H9 (cell line): ENCODE measurements at regions not wholly inside any gene's neighbourhood (a gene's known extent, or its start where the extent isn't known, plus 50 kb on each side); places are given as distances from the start of the nearest gene placed in this dataset.
"Not testable (repeated sequence)": the region's sequence is repeated elsewhere in the genome, so short reads cannot be mapped to it uniquely, and the experiment has no call there.

Source experiments
- DNase-seq: peaks from one replicate; pipeline ENCODE4 v3.0.0-alpha.2; 2017
- H2AFZ ChIP-seq: one replicate; pipeline ENCODE4 v1.6.1; 2013; ENCODE audit warnings: mild to moderate bottlenecking, low read length, control low read depth, moderate library complexity
- H2AK5ac ChIP-seq: 2 replicates; pipeline ENCODE4 v1.6.1; 2013; ENCODE audit warnings: low read length, control low read depth, mixed read lengths; ENCODE audit not compliant: insufficient read length
- H2BK120ac ChIP-seq: one replicate; pipeline ENCODE4 v1.6.1; 2013; ENCODE audit warnings: low read depth, mild to moderate bottlenecking, low read length, control low read depth, inconsistent platforms; ENCODE audit not compliant: poor library complexity, severe bottlenecking
- H2BK12ac ChIP-seq: 2 replicates; pipeline ENCODE4 v1.6.1; 2013; ENCODE audit warnings: low read length, control low read depth, mixed read lengths, low read depth; ENCODE audit not compliant: insufficient read length
- H2BK15ac ChIP-seq: 2 replicates; pipeline ENCODE4 v1.6.1; 2013; ENCODE audit warnings: low read depth, low read length, control low read depth
- H2BK20ac ChIP-seq: one replicate; pipeline ENCODE4 v1.6.1; 2013; ENCODE audit warnings: low read depth, mild to moderate bottlenecking, low read length, control low read depth, inconsistent platforms; ENCODE audit not compliant: poor library complexity, severe bottlenecking
- H2BK5ac ChIP-seq: 2 replicates; pipeline ENCODE4 v1.6.1; 2013; ENCODE audit warnings: low read length, control low read depth, mixed read lengths; ENCODE audit not compliant: insufficient read length
- H3K14ac ChIP-seq: 2 replicates; pipeline ENCODE4 v1.6.1; 2013; ENCODE audit warnings: low read length, control low read depth; ENCODE audit not compliant: insufficient read depth
- H3K18ac ChIP-seq: 2 replicates; pipeline ENCODE4 v1.6.1; 2013; ENCODE audit warnings: low read depth, mild to moderate bottlenecking, mixed read lengths, low read length, control low read depth; ENCODE audit not compliant: insufficient read length
- H3K23ac ChIP-seq: 2 replicates; pipeline ENCODE4 v1.6.1; 2013; ENCODE audit warnings: low read length, control low read depth, mixed read lengths, low read depth; ENCODE audit not compliant: insufficient read length
- H3K23me2 ChIP-seq: 2 replicates; pipeline ENCODE4 v1.6.1; 2013; ENCODE audit warnings: low read depth, mild to moderate bottlenecking, mixed read lengths, low read length, control low read depth; ENCODE audit not compliant: insufficient read length, poor library complexity, severe bottlenecking
- H3K27ac ChIP-seq: 2 replicates; pipeline ENCODE4 v1.5.1; 2013; ENCODE audit warnings: low read length, control low read depth, mixed read lengths, low read depth; ENCODE audit not compliant: insufficient read length
- H3K27me3 ChIP-seq: 2 replicates; pipeline ENCODE4 v1.6.1; 2013; ENCODE audit warnings: low read length, control low read depth, inconsistent platforms; ENCODE audit not compliant: insufficient read depth
- H3K4ac ChIP-seq: 2 replicates; pipeline ENCODE4 v1.6.1; 2013; ENCODE audit warnings: low read depth, mild to moderate bottlenecking, control low read depth, inconsistent platforms, low read length, moderate library complexity
- H3K4me1 ChIP-seq: 2 replicates; pipeline ENCODE4 v1.6.1; 2013; ENCODE audit warnings: low read length, control low read depth, inconsistent platforms; ENCODE audit not compliant: insufficient read depth
- H3K4me2 ChIP-seq: 2 replicates; pipeline ENCODE4 v1.6.1; 2013; ENCODE audit warnings: low read length, control low read depth, mixed read lengths; ENCODE audit not compliant: insufficient read length, insufficient read depth
- H3K56ac ChIP-seq: 2 replicates; pipeline ENCODE4 v1.6.1; 2013; ENCODE audit warnings: low read depth, mild to moderate bottlenecking, mixed read lengths, low read length, control low read depth; ENCODE audit not compliant: insufficient read length
- H3K79me1 ChIP-seq: 2 replicates; pipeline ENCODE4 v1.6.1; 2013; ENCODE audit warnings: low read depth, mild to moderate bottlenecking, moderate library complexity, low read length, control low read depth, inconsistent platforms; ENCODE audit not compliant: insufficient read depth, poor library complexity, severe bottlenecking
- H3K79me2 ChIP-seq: 2 replicates; pipeline ENCODE4 v1.6.1; 2013; ENCODE audit warnings: low read length, control low read depth, inconsistent platforms; ENCODE audit not compliant: insufficient read depth
- H3K9ac ChIP-seq: 2 replicates; pipeline ENCODE4 v1.6.1; 2013; ENCODE audit warnings: low read length, control low read depth, mixed read lengths; ENCODE audit not compliant: insufficient read length; ENCODE audit errors: extremely low read depth
- H3K9me3 ChIP-seq: one replicate; pipeline ENCODE4 v1.6.1; 2013; ENCODE audit warnings: low read depth, low read length, inconsistent platforms; ENCODE audit not compliant: control insufficient read depth
- H3T11ph ChIP-seq: one replicate; pipeline ENCODE4 v1.6.1; 2013; ENCODE audit warnings: mild to moderate bottlenecking, low read length, control low read depth, inconsistent platforms
- H4K20me1 ChIP-seq: one replicate; pipeline ENCODE4 v1.6.1; 2013; ENCODE audit not compliant: control insufficient read depth, insufficient read length, insufficient read depth
- H4K5ac ChIP-seq: 2 replicates; pipeline ENCODE4 v1.6.1; 2013; ENCODE audit warnings: low read depth, mild to moderate bottlenecking, mixed read lengths, low read length, control low read depth; ENCODE audit not compliant: insufficient read length
- H4K8ac ChIP-seq: replicated peaks from 2 replicates; pipeline ENCODE4 v1.6.1; 2013; ENCODE audit warnings: low read length, control low read depth, mixed read lengths, low read depth; ENCODE audit not compliant: insufficient read length
- H4K91ac ChIP-seq: 2 replicates; pipeline ENCODE4 v1.6.1; 2013; ENCODE audit warnings: low read depth, mild to moderate bottlenecking, moderate library complexity, mixed read lengths, low read length, control low read depth; ENCODE audit not compliant: insufficient read length
- H3K27ac Mint-ChIP-seq, 3 experiments: 2 replicates in 2 of 3; 3 replicates in 1 of 3; pipeline ENCODE4 v1.8.0; 2020 to 2021; ENCODE audit warnings: mixed read lengths in 3 of 3, mild to moderate bottlenecking in 1 of 3, moderate library complexity in 1 of 3
- H3K27me3 Mint-ChIP-seq: 2 replicates; pipeline ENCODE4 v1.8.0; 2021; ENCODE audit warnings: low read depth, mild to moderate bottlenecking, moderate library complexity, mixed read lengths
- H3K36me3 Mint-ChIP-seq, 3 experiments: 2 replicates in 2 of 3; 3 replicates in 1 of 3; pipeline ENCODE4 v1.8.0; 2020 to 2021; ENCODE audit warnings: low read depth in 3 of 3, mixed read lengths in 3 of 3; ENCODE audit not compliant: insufficient read depth in 1 of 3
- H3K4me1 Mint-ChIP-seq, 2 experiments: 2 replicates each; pipeline ENCODE4 v1.8.0; 2020; ENCODE audit warnings: mixed read lengths in 2 of 2
- H3K4me3 Mint-ChIP-seq, 2 experiments: 2 replicates in 1 of 2; 3 replicates in 1 of 2; pipeline ENCODE4 v1.8.0; 2020 to 2021; ENCODE audit warnings: mild to moderate bottlenecking in 2 of 2, mixed read lengths in 2 of 2, moderate library complexity in 1 of 2
- H3K9me3 Mint-ChIP-seq, 2 experiments: 2 replicates in 1 of 2; 3 replicates in 1 of 2; pipeline ENCODE4 v1.8.0; 2020; ENCODE audit warnings: mild to moderate bottlenecking in 2 of 2, mixed read lengths in 2 of 2, moderate library complexity in 1 of 2
- CTCF ChIP-seq: fragments of 200-600 bp; sonication (generic); conservative IDR thresholded peaks from 3 replicates; pipeline ENCODE4 v1.8.0; 2021; ENCODE audit warnings: antibody characterized with exemption, mild to moderate bottlenecking
- WGBS: extraction: QIAGEN DNeasy Blood & Tissue Kit; methylation state at CpG from one replicate; pipeline ENCODE4 v1.1.7; 2013; ENCODE audit warnings: missing lambda C conversion rate, low lambda C conversion rate, mixed read lengths; ENCODE audit not compliant: insufficient read length; ENCODE audit errors: extremely low coverage; 5-methylcytosine and 5-hydroxymethylcytosine counted together

- H3K9me3 Mint-ChIP-seq, result peaks cover 12 to 20% of the 10 kb centered on the region in 2 experiments; a peak in 4 of 5 replicates
- no peak overlapping the region for H2BK15ac ChIP-seq
- no peak overlapping the region for H3K27ac Mint-ChIP-seq
- H3K23me2 ChIP-seq, result no peaks in the 10 kb centered on the region
- WGBS, result no CpG with 5 or more reads among the region's 5 CpGs
- no peak overlapping the region for H2BK120ac ChIP-seq
- H4K5ac ChIP-seq, result no peak overlapping the region
- no peak for DNase-seq
- no peak overlapping the region for H2AK5ac ChIP-seq
- H3K79me1 ChIP-seq, result no peaks in the 10 kb centered on the region
- no peak overlapping the region for H2BK5ac ChIP-seq
- no peak overlapping the region for H3K18ac ChIP-seq
- H2BK12ac ChIP-seq, result no peak overlapping the region
- no peaks in the 10 kb centered on the region for H3K27me3 ChIP-seq
- peaks cover 2 to 3% of the 10 kb centered on the region in 2 experiments; a peak in 3 of 4 replicates for H3K4me1 Mint-ChIP-seq
- no peak overlapping the region for H3K4ac ChIP-seq
- no peaks in the 10 kb centered on the region for H4K20me1 ChIP-seq
- H3K4me3 Mint-ChIP-seq, result no peak overlapping the region
- no peaks in the 10 kb centered on the region for H3K4me1 ChIP-seq
- no peak overlapping the region for H3T11ph ChIP-seq
- H3K27me3 Mint-ChIP-seq, result no peaks in the 10 kb centered on the region
- no peaks in the 10 kb centered on the region for H3K9me3 ChIP-seq
- H3K9ac ChIP-seq, result no peak overlapping the region
- no peak overlapping the region for H2BK20ac ChIP-seq
- H3K56ac ChIP-seq, result no peak overlapping the region
- H4K8ac ChIP-seq, result no peak overlapping the region
- H2AFZ ChIP-seq, result no peak overlapping the region
- TF ChIP-seq CTCF, result no peak
- H3K36me3 Mint-ChIP-seq, result peaks cover 4 to 10% (median 7%) of the 10 kb centered on the region in 3 experiments; a peak in 6 of 7 replicates
- no peak overlapping the region for H3K14ac ChIP-seq
- no peak overlapping the region for H3K23ac ChIP-seq
- no peak overlapping the region for H4K91ac ChIP-seq
- H3K27ac ChIP-seq, result no peak overlapping the region
- no peak overlapping the region for H3K4me2 ChIP-seq
- H3K79me2 ChIP-seq, result no peaks in the 10 kb centered on the region
These were observed 405.9 kb upstream of the BTBD3 start for GRCh38 chr20:11511821-11512220.

- WGBS, result no CpG with 5 or more reads among the region's 39 CpGs
- Mint-ChIP-seq H3K36me3 (peaks cover 2 to 15% (median 7%) of the 10 kb centered on the region in 3 experiments; a peak in 6 of 7 replicates), H3K9me3 (peaks cover 12 to 22% of the 10 kb centered on the region in 2 experiments; a peak in 4 of 5 replicates)
- not testable (repeated sequence) for H2BK5ac ChIP-seq, H3K18ac ChIP-seq, H2BK120ac ChIP-seq, H3K4me2 ChIP-seq, H2BK20ac ChIP-seq, H2AFZ ChIP-seq, H4K91ac ChIP-seq, H3K14ac ChIP-seq, H3T11ph ChIP-seq, H3K4me1 ChIP-seq, H3K27ac Mint-ChIP-seq, H4K8ac ChIP-seq, H2BK12ac ChIP-seq, H3K27ac ChIP-seq, H3K4ac ChIP-seq, H3K56ac ChIP-seq, H2BK15ac ChIP-seq, H3K27me3 ChIP-seq, H3K4me3 Mint-ChIP-seq, H3K79me1 ChIP-seq, H3K4me1 Mint-ChIP-seq, H3K79me2 ChIP-seq, H4K20me1 ChIP-seq, H3K27me3 Mint-ChIP-seq, H4K5ac ChIP-seq, H2AK5ac ChIP-seq, DNase-seq, H3K9me3 ChIP-seq, H3K23ac ChIP-seq, H3K23me2 ChIP-seq, H3K9ac ChIP-seq
These were observed 404.4 kb upstream of the BTBD3 start for GRCh38 chr20:11513241-11513745.
